ENCODE measurements at regions not wholly inside any gene's neighbourhood (a gene's known extent, or its start where the extent isn't known, plus 50 kb on each side); places are given as distances from the start of the nearest gene placed in this dataset.

GRCh38 chr14:83607682-83608081 lies 1922.3 kb upstream of the FLRT2 start:
- Histone ChIP-seq H3K4me3 (no peak overlapping the region), H3K27ac (no peak overlapping the region), H3K27me3 (no peaks in the 10 kb centered on the region), H3K9me3 (no peaks in the 10 kb centered on the region), H3K36me3 (no peaks in the 10 kb centered on the region), H3K4me1 (no peaks in the 10 kb centered on the region)
- intact Hi-C loops (cut with DNase I; ENCODE audit: low total_unique reads), result no loop called here
- in situ Hi-C loops (cut with MboI; ENCODE audit: low pct_ligation_motif_present in 1 of 4, low pct_unique_long_range_greater_than_20kb in 1 of 4, low sequenced_read_pairs in 3 of 4), result no loop called here
- TF ChIP-seq POLR2A (IDR thresholded peaks at IDR 0.05) (no peak), EP300 (IDR thresholded peaks at IDR 0.05; ENCODE audit: low read depth) (no peak), POLR2AphosphoS5 (IDR thresholded peaks at IDR 0.05) (no peak)
- TF ChIP-seq, protein P1, sequence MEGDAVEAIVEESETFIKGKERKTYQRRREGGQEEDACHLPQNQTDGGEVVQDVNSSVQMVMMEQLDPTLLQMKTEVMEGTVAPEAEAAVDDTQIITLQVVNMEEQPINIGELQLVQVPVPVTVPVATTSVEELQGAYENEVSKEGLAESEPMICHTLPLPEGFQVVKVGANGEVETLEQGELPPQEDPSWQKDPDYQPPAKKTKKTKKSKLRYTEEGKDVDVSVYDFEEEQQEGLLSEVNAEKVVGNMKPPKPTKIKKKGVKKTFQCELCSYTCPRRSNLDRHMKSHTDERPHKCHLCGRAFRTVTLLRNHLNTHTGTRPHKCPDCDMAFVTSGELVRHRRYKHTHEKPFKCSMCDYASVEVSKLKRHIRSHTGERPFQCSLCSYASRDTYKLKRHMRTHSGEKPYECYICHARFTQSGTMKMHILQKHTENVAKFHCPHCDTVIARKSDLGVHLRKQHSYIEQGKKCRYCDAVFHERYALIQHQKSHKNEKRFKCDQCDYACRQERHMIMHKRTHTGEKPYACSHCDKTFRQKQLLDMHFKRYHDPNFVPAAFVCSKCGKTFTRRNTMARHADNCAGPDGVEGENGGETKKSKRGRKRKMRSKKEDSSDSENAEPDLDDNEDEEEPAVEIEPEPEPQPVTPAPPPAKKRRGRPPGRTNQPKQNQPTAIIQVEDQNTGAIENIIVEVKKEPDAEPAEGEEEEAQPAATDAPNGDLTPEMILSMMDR (IDR thresholded peaks at IDR 0.05), result no peak
- 89% methylated on average over 5 of the region's 9 CpGs; no CpG with 5 or more reads in 1 of the 2 donors for WGBS, 2 donors (ENCODE audit: low coverage in 1 of 2)
- no peak for DNase-seq

DNA sequence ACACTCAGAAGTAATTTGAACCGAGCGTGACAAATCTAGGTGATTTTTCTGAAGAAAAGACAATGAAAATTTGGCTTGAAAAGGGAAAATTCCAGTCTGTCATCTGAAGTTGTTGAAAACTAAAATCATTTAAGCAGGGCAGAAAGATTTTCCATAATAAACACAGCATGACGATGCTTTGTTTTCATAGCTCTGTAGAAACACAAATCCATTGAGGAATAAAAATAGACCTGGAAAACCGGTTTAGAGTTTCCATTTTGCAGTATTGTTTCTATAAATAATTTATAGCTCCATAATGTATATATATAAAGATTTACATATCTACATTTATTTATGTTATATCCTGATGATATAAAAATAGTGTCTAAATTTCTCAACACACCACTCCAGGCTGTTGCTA lies 1918.5 kb upstream of the FLRT2 start:
- no peak overlapping the region for H3K4me3 ChIP-seq
- no peaks in the 10 kb centered on the region for H3K36me3 ChIP-seq
- no peaks in the 10 kb centered on the region for H3K27me3 ChIP-seq
- H3K27ac ChIP-seq, result no peak overlapping the region
- H3K4me1 ChIP-seq, result no peaks in the 10 kb centered on the region
- DNase-seq, result no peak
- intact Hi-C loops (cut with DNase I; ENCODE audit: low total_unique reads), result no loop called here
- in situ Hi-C loops (cut with MboI; ENCODE audit: low pct_ligation_motif_present in 1 of 4, low pct_unique_long_range_greater_than_20kb in 1 of 4, low sequenced_read_pairs in 3 of 4), result no loop called here
- 41 to 58% methylated on average over 4 of the region's 4 CpGs for WGBS, 2 donors (ENCODE audit: low coverage in 1 of 2)
- no peak for TF ChIP-seq POLR2A (IDR thresholded peaks at IDR 0.05)
- no peaks in the 10 kb centered on the region for H3K9me3 ChIP-seq

- no peak for DNase-seq
- TF ChIP-seq, protein P1 (IDR thresholded peaks at IDR 0.05), result no peak
- TF ChIP-seq POLR2AphosphoS5 (IDR thresholded peaks at IDR 0.05) (no peak), POLR2A (IDR thresholded peaks at IDR 0.05) (no peak), EP300 (IDR thresholded peaks at IDR 0.05; ENCODE audit: low read depth) (no peak)
- intact Hi-C loops (cut with DNase I; ENCODE audit: low total_unique reads), result no loop called here
- no peak overlapping the region for H3K27ac ChIP-seq
- no peak overlapping the region for H3K4me3 ChIP-seq
- no peaks in the 10 kb centered on the region for H3K36me3 ChIP-seq
- in situ Hi-C loops (cut with MboI; ENCODE audit: low pct_ligation_motif_present in 1 of 4, low pct_unique_long_range_greater_than_20kb in 1 of 4, low sequenced_read_pairs in 3 of 4), result no loop called here
- no peaks in the 10 kb centered on the region for H3K27me3 ChIP-seq
- H3K9me3 ChIP-seq, result no peaks in the 10 kb centered on the region
- H3K4me1 ChIP-seq, result no peaks in the 10 kb centered on the region
These were observed 1918.0 kb upstream of the FLRT2 start for GRCh38 chr14:83611906-83612390.

DNA sequence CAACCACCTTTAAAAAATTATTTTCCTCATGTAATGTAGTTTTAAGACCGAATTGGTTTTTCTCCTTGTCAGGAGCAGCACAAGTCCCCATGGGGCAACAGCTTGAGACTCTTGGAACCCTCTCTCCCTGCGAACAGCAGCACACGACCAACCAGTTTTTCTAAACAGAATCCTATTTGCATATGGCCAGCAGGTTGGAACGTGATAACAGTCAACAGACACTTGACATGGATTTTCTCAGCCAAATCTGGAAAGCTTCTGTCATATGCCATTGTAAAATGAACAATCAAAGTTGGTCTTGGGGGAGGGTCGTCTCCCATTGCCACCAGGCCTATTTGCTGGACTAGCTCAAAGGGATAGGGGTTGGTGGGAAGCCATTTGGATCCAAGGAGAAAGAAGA lies 1915.0 kb upstream of the FLRT2 start:
- no peak overlapping the region for H3K4me3 ChIP-seq
- H3K4me1 ChIP-seq, result no peaks in the 10 kb centered on the region
- intact Hi-C loops (cut with DNase I; ENCODE audit: low total_unique reads), result no loop called here
- H3K27ac ChIP-seq, result no peak overlapping the region
- in situ Hi-C loops (cut with MboI; ENCODE audit: low pct_ligation_motif_present in 1 of 4, low pct_unique_long_range_greater_than_20kb in 1 of 4, low sequenced_read_pairs in 3 of 4), result no loop called here
- no peaks in the 10 kb centered on the region for H3K9me3 ChIP-seq
- H3K27me3 ChIP-seq, result no peaks in the 10 kb centered on the region
- DNase-seq, result no peak
- H3K36me3 ChIP-seq, result no peaks in the 10 kb centered on the region
- no peak for TF ChIP-seq EP300 (IDR thresholded peaks at IDR 0.05; ENCODE audit: low read depth)
- TF ChIP-seq, protein P1 (IDR thresholded peaks at IDR 0.05), result no peak
- no peak for TF ChIP-seq POLR2AphosphoS5 (IDR thresholded peaks at IDR 0.05)
- no peak for TF ChIP-seq POLR2A (IDR thresholded peaks at IDR 0.05)
- WGBS, 2 donors (ENCODE audit: low coverage in 1 of 2), result 40 to 77% methylated on average over 5 of the region's 5 CpGs

DNA sequence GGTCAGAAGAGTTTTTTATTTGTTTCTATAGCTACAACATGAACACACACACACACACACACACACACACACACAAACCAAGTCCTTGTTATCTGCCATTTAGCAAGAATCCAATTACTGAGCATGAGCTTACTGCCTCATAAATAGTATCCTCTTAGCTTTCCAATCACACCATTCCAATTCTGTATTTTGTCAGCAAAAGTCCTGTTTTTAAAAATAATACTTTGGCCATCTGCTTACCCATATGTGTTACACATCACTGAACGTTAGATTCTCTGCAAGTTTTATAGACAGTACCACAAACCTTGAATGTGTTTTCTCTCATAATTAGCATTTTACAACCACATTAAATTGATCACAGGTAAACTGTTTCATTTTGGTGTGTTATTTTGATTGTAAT lies 1905.4 kb upstream of the FLRT2 start:
- TF ChIP-seq, protein P1 (IDR thresholded peaks at IDR 0.05), result no peak
- TF ChIP-seq POLR2A (IDR thresholded peaks at IDR 0.05), result no peak
- TF ChIP-seq POLR2AphosphoS5 (IDR thresholded peaks at IDR 0.05), result no peak
- no peak for TF ChIP-seq EP300 (IDR thresholded peaks at IDR 0.05; ENCODE audit: low read depth)
- 13 to 30% methylated on average over 1 of the region's 1 CpG for WGBS, 2 donors (ENCODE audit: low coverage in 1 of 2)
- in situ Hi-C loops (cut with MboI; ENCODE audit: low pct_ligation_motif_present in 1 of 4, low pct_unique_long_range_greater_than_20kb in 1 of 4, low sequenced_read_pairs in 3 of 4), result no loop called here
- no peaks in the 10 kb centered on the region for H3K4me1 ChIP-seq
- H3K4me3 ChIP-seq, result no peak overlapping the region
- intact Hi-C loops (cut with DNase I; ENCODE audit: low total_unique reads), result no loop called here
- no peak for DNase-seq
- peaks cover 0 to 4% of the 10 kb centered on the region in 2 donors for H3K9me3 ChIP-seq
- H3K36me3 ChIP-seq, result no peaks in the 10 kb centered on the region
- no peak overlapping the region for H3K27ac ChIP-seq
- H3K27me3 ChIP-seq, result no peaks in the 10 kb centered on the region

All from transverse colon (tissue), 4 donors.